IMR-90 (cell line): ENCODE measurements at regions not wholly inside any gene's neighbourhood (a gene's known extent, or its start where the extent isn't known, plus 50 kb on each side); places are given as distances from the start of the nearest gene placed in this dataset.

ENCODE experiments used
- CTCF ChIP-seq: conservative IDR thresholded peaks from 2 replicates; pipeline ENCODE4 v1.5.1; 2012; ENCODE audit warnings: mild to moderate bottlenecking, low read depth, low read length, improper control_type of control experiment
- RCOR1 ChIP-seq: IDR thresholded peaks from 2 replicates; pipeline ENCODE4 v1.6.1; 2012; ENCODE audit warnings: mild to moderate bottlenecking, low read length, improper control_type of control experiment; ENCODE audit not compliant: insufficient replicate concordance

GRCh38 chr12:115118177-115118724, 434.3 kb upstream of the TBX3 start:
- TF ChIP-seq RCOR1 = no peak
- no peak for TF ChIP-seq CTCF
